Heart left ventricle (tissue), 16 donors: ENCODE measurements at regions not wholly inside any gene's neighbourhood (a gene's known extent, or its start where the extent isn't known, plus 50 kb on each side); places are given as distances from the start of the nearest gene placed in this dataset.

Experiments used
- ATAC-seq, 4 donors: fragments of 200-7000 bp; cut with Tn5 transposase; one replicate each; pipeline ENCODE4 v1.9.1; 2020 to 2022; ENCODE audit warnings: moderate library complexity in 4 of 4, mild to moderate bottlenecking in 3 of 4, moderate number of reproducible peaks in 1 of 4
- DNase-seq, 5 donors: peaks; one replicate each; pipeline ENCODE4 v3.0.0-alpha.2; 2020
- H3K27ac ChIP-seq, 12 donors: fragments of 200-600 bp; sonication (generic) in 4 of 12; one replicate each; pipeline versions ENCODE4 v1.5.0 to v1.8.0; 2016 to 2022; ENCODE audit warnings: mild to moderate bottlenecking in 2 of 12
- H3K27me3 ChIP-seq, 9 donors: fragments of 200-600 bp; sonication (generic) in 2 of 9; one replicate each; pipeline versions ENCODE4 v1.5.1 to v1.8.0; 2016 to 2022; ENCODE audit warnings: mild to moderate bottlenecking in 3 of 9
- H3K36me3 ChIP-seq, 9 donors: fragments of 200-600 bp; sonication (generic) in 2 of 9; one replicate each; pipeline versions ENCODE4 v1.5.0 to v1.8.0; 2018 to 2022; ENCODE audit warnings: mild to moderate bottlenecking in 2 of 9
- H3K4me1 ChIP-seq, 12 donors: fragments of 200-600 bp; sonication (generic) in 4 of 12; one replicate each; pipeline versions ENCODE4 v1.5.0 to v1.8.0; 2016 to 2022; ENCODE audit warnings: mild to moderate bottlenecking in 3 of 12
- H3K4me3 ChIP-seq, 12 donors: fragments of 200-600 bp; sonication (generic) in 4 of 12; one replicate each; pipeline versions ENCODE4 v1.5.0 to v1.8.0; 2017 to 2022; ENCODE audit warnings: mild to moderate bottlenecking in 9 of 12, moderate library complexity in 4 of 12
- H3K9me3 ChIP-seq, 12 donors: fragments of 200-600 bp; sonication (generic) in 4 of 12; one replicate each; pipeline versions ENCODE4 v1.5.0 to v1.8.0; 2016 to 2022; ENCODE audit warnings: mild to moderate bottlenecking in 1 of 12
- CTCF ChIP-seq, 12 donors: fragments of 200-600 bp; sonication (generic) in 4 of 12; IDR thresholded peaks; one replicate each; pipeline versions ENCODE4 v1.5.0 to v1.8.0; 2018 to 2022; ENCODE audit warnings: antibody characterized with exemption in 12 of 12, mild to moderate bottlenecking in 5 of 12
- POLR2A ChIP-seq, 2 donors: fragments of 450-650 bp; IDR thresholded peaks; one replicate each; pipeline ENCODE4 v1.6.1; 2017; ENCODE audit warnings: antibody characterized with exemption in 2 of 2, mild to moderate bottlenecking in 2 of 2, moderate library complexity in 2 of 2
- WGBS, 4 donors: extraction: QIAGEN DNeasy Blood & Tissue Kit in 2 of 4; methylation state at CpG; one replicate each; pipeline versions ENCODE4 v1.1.5 to v1.1.7; 2013 to 2018; 5-methylcytosine and 5-hydroxymethylcytosine counted together
- intact Hi-C, 10 donors: fragments of 100-400 bp; cut with DNase I; formaldehyde crosslinking; loops; one replicate each; pipeline versions ENCODE4 v1.11.1 to v1.14.2; 2022
- donor health status: ischemic (EF 13 %, LVEDD 7.1; RV severe dilation, severe dysfunction).
- donor health status: healthy with polysubstance abuse.
- donor health status: DM: no; HTN: yes; CAD: no.
- donor health status: DM: no; HTN: no; CAD: no.
- donor health status: ischemic (EF 25% LVEDD 6.9; RV normal size, moderate dysfunction).
- donor health status: ischemic (EF 25% LVEDD 5.7; RV mildly dilated, moderate dysfunction).
- donor health status: healthy.
- donor health status: DM: yes; HTN: yes; CAD: no.
- donor health status: ischemic (EF 35%, LVEDD 5.7; RV mildly dilated, moderate dysfunction).
- donor health status: nonischemic (EF 11% LVEDD 7.7; RV severe dilation, severe dysfunction).
- donor health status: DM: yes; HTN: yes; CAD: no.
- donor health status: PGD.
- donor health status: ischemic (EF 29% LVEDD 5.4; RV normal size, mild dysfunction).
- donor health status: nonischemic (EF 23%, LVEDD 6.1; RV moderate dilation, normal function).

- DNase-seq (no peak), ATAC-seq (no peak)
- Histone ChIP-seq H3K36me3 (no peaks in the 10 kb centered on the region), H3K4me3 (no peak overlapping the region), H3K9me3 (no peaks in the 10 kb centered on the region), H3K27ac (no peak overlapping the region), H3K4me1 (no peaks in the 10 kb centered on the region), H3K27me3 (no peaks in the 10 kb centered on the region)
- TF ChIP-seq CTCF (IDR thresholded peaks at IDR 0.05) (no peak), POLR2A (IDR thresholded peaks at IDR 0.05) (no peak)
- intact Hi-C loops, result no loop called here
- 50 to 70% (median 58%) methylated on average over 5 of the region's 5 CpGs for WGBS, 4 donors
Observed at GRCh38 chrX:142601792-142602191, 396.7 kb upstream of the MAGEC2 start.

DNA sequence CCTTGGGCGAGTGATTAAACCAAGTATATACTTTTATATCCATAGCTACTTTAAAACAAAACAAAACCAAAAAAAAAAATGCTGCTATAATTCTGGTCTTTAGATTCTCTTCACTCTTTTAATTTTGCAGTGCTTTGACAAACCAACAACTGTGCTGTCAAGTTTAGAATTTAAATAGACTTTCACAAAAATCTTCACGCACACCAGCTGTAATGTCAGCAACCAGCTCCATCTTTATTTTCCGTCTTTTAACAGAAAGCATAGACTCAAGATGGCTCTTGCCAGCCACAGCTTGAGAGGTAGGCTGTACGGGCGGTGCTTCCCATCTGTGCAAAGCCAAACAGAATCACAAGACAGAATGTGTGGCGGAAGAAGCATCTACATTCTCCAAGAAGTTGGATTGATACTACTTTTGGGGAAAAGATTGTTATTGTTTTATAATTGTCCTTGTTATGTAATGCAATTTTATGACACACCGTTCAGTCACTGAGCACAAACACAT is 388.3 kb upstream of the MAGEC2 start:
- no peak overlapping the region for H3K27ac ChIP-seq
- H3K27me3 ChIP-seq, result no peaks in the 10 kb centered on the region

GRCh38 chrX:142576615-142577014 is 371.5 kb upstream of the MAGEC2 start:
- no peak overlapping the region for H3K27ac ChIP-seq
- no peaks in the 10 kb centered on the region for H3K36me3 ChIP-seq
- DNase-seq (no peak), ATAC-seq (no peak)
- intact Hi-C loops, result no loop called here
- H3K9me3 ChIP-seq, result peaks cover 0 to 12% (median 0%) of the 10 kb centered on the region in 12 donors
- WGBS, 4 donors, result 36 to 46% (median 41%) methylated on average over 3 of the region's 3 CpGs
- no peaks in the 10 kb centered on the region for H3K27me3 ChIP-seq
- TF ChIP-seq POLR2A (IDR thresholded peaks at IDR 0.05) (no peak), CTCF (IDR thresholded peaks at IDR 0.05) (no peak)
- no peaks in the 10 kb centered on the region for H3K4me1 ChIP-seq
- H3K4me3 ChIP-seq, result no peak overlapping the region

More for the DNA sequence above, 388.3 kb upstream of the MAGEC2 start:
- TF ChIP-seq POLR2A (IDR thresholded peaks at IDR 0.05), result no peak
- no peak for TF ChIP-seq CTCF (IDR thresholded peaks at IDR 0.05)
- WGBS, 4 donors, result 76 to 87% (median 83%) methylated on average over 7 of the region's 7 CpGs
- Histone ChIP-seq H3K36me3 (no peaks in the 10 kb centered on the region), H3K4me1 (no peaks in the 10 kb centered on the region), H3K4me3 (no peak overlapping the region), H3K9me3 (no peaks in the 10 kb centered on the region)
- no peak for ATAC-seq
- DNase-seq, result no peak
- intact Hi-C loops, result no loop called here

GRCh38 chrX:142549923-142550322 is 344.8 kb upstream of the MAGEC2 start:
- ATAC-seq (no peak), DNase-seq (no peak)
- WGBS, 4 donors, result 49 to 69% (median 54%) methylated on average over 3 of the region's 3 CpGs
- Histone ChIP-seq H3K27ac (no peak overlapping the region), H3K4me3 (no peak overlapping the region), H3K36me3 (no peaks in the 10 kb centered on the region), H3K27me3 (peaks cover 0 to 4% (median 0%) of the 10 kb centered on the region in 9 donors), H3K9me3 (no peaks in the 10 kb centered on the region), H3K4me1 (no peaks in the 10 kb centered on the region)
- intact Hi-C loops, result no loop called here
- TF ChIP-seq CTCF (IDR thresholded peaks at IDR 0.05) (no peak), POLR2A (IDR thresholded peaks at IDR 0.05) (no peak)
